ENCODE measurements at regions not wholly inside any gene's neighbourhood (a gene's known extent, or its start where the extent isn't known, plus 50 kb on each side); places are given as distances from the start of the nearest gene placed in this dataset.
A peak's percentile ranks its signal among the peaks of the same experiment; 100 is the strongest.

- Mint-ChIP-seq H3K27ac (no peak overlapping the region), H3K4me3 (no peak overlapping the region), H3K36me3 (ENCODE audit: low read depth) (no peaks in the 10 kb centered on the region), H3K9me3 (no peaks in the 10 kb centered on the region), H3K27me3 (ENCODE audit: low read depth) (no peaks in the 10 kb centered on the region), H3K4me1 (no peaks in the 10 kb centered on the region)
- TF ChIP-seq, protein P1, sequence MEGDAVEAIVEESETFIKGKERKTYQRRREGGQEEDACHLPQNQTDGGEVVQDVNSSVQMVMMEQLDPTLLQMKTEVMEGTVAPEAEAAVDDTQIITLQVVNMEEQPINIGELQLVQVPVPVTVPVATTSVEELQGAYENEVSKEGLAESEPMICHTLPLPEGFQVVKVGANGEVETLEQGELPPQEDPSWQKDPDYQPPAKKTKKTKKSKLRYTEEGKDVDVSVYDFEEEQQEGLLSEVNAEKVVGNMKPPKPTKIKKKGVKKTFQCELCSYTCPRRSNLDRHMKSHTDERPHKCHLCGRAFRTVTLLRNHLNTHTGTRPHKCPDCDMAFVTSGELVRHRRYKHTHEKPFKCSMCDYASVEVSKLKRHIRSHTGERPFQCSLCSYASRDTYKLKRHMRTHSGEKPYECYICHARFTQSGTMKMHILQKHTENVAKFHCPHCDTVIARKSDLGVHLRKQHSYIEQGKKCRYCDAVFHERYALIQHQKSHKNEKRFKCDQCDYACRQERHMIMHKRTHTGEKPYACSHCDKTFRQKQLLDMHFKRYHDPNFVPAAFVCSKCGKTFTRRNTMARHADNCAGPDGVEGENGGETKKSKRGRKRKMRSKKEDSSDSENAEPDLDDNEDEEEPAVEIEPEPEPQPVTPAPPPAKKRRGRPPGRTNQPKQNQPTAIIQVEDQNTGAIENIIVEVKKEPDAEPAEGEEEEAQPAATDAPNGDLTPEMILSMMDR (IDR thresholded peaks at IDR 0.05; ENCODE audit: unreplicated experiment in 3 of 3), result no peak
Observed at GRCh38 chr21:22764222-22764621, 1766.0 kb downstream of the NCAM2 start.

GRCh38 chr21:22791376-22791775, 1793.2 kb downstream of the NCAM2 start:
- no peak overlapping the region for H3K27ac Mint-ChIP-seq
- no peaks in the 10 kb centered on the region for H3K9me3 Mint-ChIP-seq
- H3K4me1 Mint-ChIP-seq, result no peaks in the 10 kb centered on the region
- H3K36me3 Mint-ChIP-seq (ENCODE audit: low read depth), result no peaks in the 10 kb centered on the region
- TF ChIP-seq, protein P1 (IDR thresholded peaks at IDR 0.05; ENCODE audit: unreplicated experiment in 3 of 3), result no peak
- no peak overlapping the region for H3K4me3 Mint-ChIP-seq
- no peaks in the 10 kb centered on the region for H3K27me3 Mint-ChIP-seq (ENCODE audit: low read depth)

DNA sequence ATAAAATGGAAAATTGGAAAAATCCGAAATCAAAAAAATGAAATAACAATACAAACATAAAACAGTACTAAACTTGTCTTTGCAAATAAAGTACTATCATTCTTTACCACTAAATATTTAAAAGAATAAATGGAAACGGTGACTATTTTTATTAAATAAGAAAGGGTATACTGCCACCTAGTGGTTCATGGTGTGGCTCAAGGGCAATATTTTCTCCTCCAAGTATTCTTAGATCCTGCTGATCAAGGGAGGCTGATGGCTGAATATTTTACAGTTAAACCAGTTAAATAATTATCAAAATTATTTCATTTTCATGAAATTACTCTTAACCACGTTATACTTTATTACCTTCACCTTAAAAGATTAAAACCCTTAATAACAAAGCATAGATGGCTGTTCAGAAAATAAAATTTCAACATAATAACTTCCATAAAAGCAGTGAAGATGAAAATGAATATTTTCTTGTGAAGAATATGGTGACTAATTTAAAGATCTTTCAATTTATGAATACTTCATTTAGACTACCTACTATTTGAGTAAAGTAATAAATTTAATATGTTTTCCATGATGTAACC, 1793.9 kb downstream of the NCAM2 start:
- H3K4me3 Mint-ChIP-seq, result no peak overlapping the region
- no peaks in the 10 kb centered on the region for H3K4me1 Mint-ChIP-seq
- H3K36me3 Mint-ChIP-seq (ENCODE audit: low read depth), result no peaks in the 10 kb centered on the region
- H3K27ac Mint-ChIP-seq, result no peak overlapping the region
- no peaks in the 10 kb centered on the region for H3K27me3 Mint-ChIP-seq (ENCODE audit: low read depth)
- TF ChIP-seq, protein P1 (IDR thresholded peaks at IDR 0.05; ENCODE audit: unreplicated experiment in 3 of 3), result peak; percentile 67 to 87 (median 69)
- no peaks in the 10 kb centered on the region for H3K9me3 Mint-ChIP-seq

- peak overlapping the region in 1 of 3 experiments; percentile 17 for H3K27ac Mint-ChIP-seq
- H3K36me3 Mint-ChIP-seq (ENCODE audit: low read depth), result no peaks in the 10 kb centered on the region
- H3K9me3 Mint-ChIP-seq, result no peaks in the 10 kb centered on the region
- H3K4me1 Mint-ChIP-seq, result no peaks in the 10 kb centered on the region
- no peak overlapping the region for H3K4me3 Mint-ChIP-seq
- no peaks in the 10 kb centered on the region for H3K27me3 Mint-ChIP-seq (ENCODE audit: low read depth)
- TF ChIP-seq, protein P1 (IDR thresholded peaks at IDR 0.05; ENCODE audit: unreplicated experiment in 3 of 3), result no peak
Observed at GRCh38 chr21:22795091-22795490, 1796.9 kb downstream of the NCAM2 start.

- H3K4me3 Mint-ChIP-seq, result peak overlapping the region in 1 of 3 experiments; percentile 6
- no peaks in the 10 kb centered on the region for H3K4me1 Mint-ChIP-seq
- TF ChIP-seq, protein P1 (IDR thresholded peaks at IDR 0.05; ENCODE audit: unreplicated experiment in 3 of 3), result no peak
- no peaks in the 10 kb centered on the region for H3K27me3 Mint-ChIP-seq (ENCODE audit: low read depth)
- no peaks in the 10 kb centered on the region for H3K9me3 Mint-ChIP-seq
- peak overlapping the region in 1 of 3 experiments; percentile 17 for H3K27ac Mint-ChIP-seq
- no peaks in the 10 kb centered on the region for H3K36me3 Mint-ChIP-seq (ENCODE audit: low read depth)
Observed at GRCh38 chr21:22795644-22796043, 1797.4 kb downstream of the NCAM2 start.

GRCh38 chr21:22796147-22796546, 1797.9 kb downstream of the NCAM2 start:
- TF ChIP-seq, protein P1 (IDR thresholded peaks at IDR 0.05; ENCODE audit: unreplicated experiment in 3 of 3), result no peak
- H3K36me3 Mint-ChIP-seq (ENCODE audit: low read depth), result no peaks in the 10 kb centered on the region
- no peaks in the 10 kb centered on the region for H3K9me3 Mint-ChIP-seq

More at GRCh38 chr21:22796147-22796546, 1797.9 kb downstream of the NCAM2 start:
- Mint-ChIP-seq H3K27ac (no peak overlapping the region), H3K27me3 (ENCODE audit: low read depth) (no peaks in the 10 kb centered on the region), H3K4me1 (no peaks in the 10 kb centered on the region), H3K4me3 (no peak overlapping the region)
